ENCODE measurements at regions not wholly inside any gene's neighbourhood (a gene's known extent, or its start where the extent isn't known, plus 50 kb on each side); places are given as distances from the start of the nearest gene placed in this dataset.

GRCh38 chr21:34022627-34023335, 50.6 kb upstream of the MRPS6 start:
- no peak for DNase-seq (ENCODE audit: low read depth in 3 of 3, low spot score in 1 of 3)

- DNase-seq (ENCODE audit: low read depth in 3 of 3, low spot score in 1 of 3) = no peak
Measured at GRCh38 chr21:34021726-34022125, 51.7 kb upstream of the MRPS6 start.

- DNase-seq (ENCODE audit: low read depth in 3 of 3, low spot score in 1 of 3) = no peak
Measured at GRCh38 chr21:34020983-34021553, 52.3 kb upstream of the MRPS6 start.

- DNase-seq (ENCODE audit: low read depth in 3 of 3, low spot score in 1 of 3) = no peak
Measured at GRCh38 chr21:34020005-34020847, 53.2 kb upstream of the MRPS6 start.

- no peak for DNase-seq (ENCODE audit: low read depth in 3 of 3, low spot score in 1 of 3)
Measured at GRCh38 chr21:34019402-34019801, 54.0 kb upstream of the MRPS6 start.

- DNase-seq (ENCODE audit: low read depth in 3 of 3, low spot score in 1 of 3) = no peak
Measured at GRCh38 chr21:34018910-34019309, 54.5 kb upstream of the MRPS6 start.

GRCh38 chr21:34018185-34018584, 55.2 kb upstream of the MRPS6 start:
- no peak for DNase-seq (ENCODE audit: low read depth in 3 of 3, low spot score in 1 of 3)

- DNase-seq (ENCODE audit: low read depth in 3 of 3, low spot score in 1 of 3) = no peak
Measured at GRCh38 chr21:34017039-34017961, 56.1 kb upstream of the MRPS6 start.

GRCh38 chr21:34012640-34013039, 60.7 kb upstream of the MRPS6 start:
- DNase-seq (ENCODE audit: low read depth in 3 of 3, low spot score in 1 of 3) = no peak

- DNase-seq (ENCODE audit: low read depth in 3 of 3, low spot score in 1 of 3) = no peak
Measured at GRCh38 chr21:34011660-34012059, 61.7 kb upstream of the MRPS6 start.

GRCh38 chr21:34009193-34009592, 64.2 kb upstream of the MRPS6 start:
- no peak for DNase-seq (ENCODE audit: low read depth in 3 of 3, low spot score in 1 of 3)

GRCh38 chr21:34008618-34009017, 64.8 kb upstream of the MRPS6 start:
- no peak for DNase-seq (ENCODE audit: low read depth in 3 of 3, low spot score in 1 of 3)

GRCh38 chr21:34006611-34007168, 66.7 kb upstream of the MRPS6 start:
- no peak for DNase-seq (ENCODE audit: low read depth in 3 of 3, low spot score in 1 of 3)

- DNase-seq (ENCODE audit: low read depth in 3 of 3, low spot score in 1 of 3) = no peak
Measured at GRCh38 chr21:34004974-34005373, 68.4 kb upstream of the MRPS6 start.

GRCh38 chr21:34004013-34004938, 69.1 kb upstream of the MRPS6 start:
- no peak for DNase-seq (ENCODE audit: low read depth in 3 of 3, low spot score in 1 of 3)

GRCh38 chr21:34003428-34003827, 70.0 kb upstream of the MRPS6 start:
- DNase-seq (ENCODE audit: low read depth in 3 of 3, low spot score in 1 of 3) = no peak

- no peak for DNase-seq (ENCODE audit: low read depth in 3 of 3, low spot score in 1 of 3)
Measured at GRCh38 chr21:34000375-34000774, 73.0 kb upstream of the MRPS6 start.

- no peak for DNase-seq (ENCODE audit: low read depth in 3 of 3, low spot score in 1 of 3)
Measured at GRCh38 chr21:33998809-33999208, 74.6 kb upstream of the MRPS6 start.

GRCh38 chr21:33998402-33998801, 75.0 kb upstream of the MRPS6 start:
- DNase-seq (ENCODE audit: low read depth in 3 of 3, low spot score in 1 of 3) = no peak

- no peak for DNase-seq (ENCODE audit: low read depth in 3 of 3, low spot score in 1 of 3)
Measured at GRCh38 chr21:33997436-33997835, 75.9 kb upstream of the MRPS6 start.

Measured in stimulated activated CD4-positive, alpha-beta T cell treated with anti-CD3 and anti-CD28 coated beads, TNF-alpha, amount 100 ng/mL, for 1 hour (primary cell).